ENCODE measurements at regions not wholly inside any gene's neighbourhood (a gene's known extent, or its start where the extent isn't known, plus 50 kb on each side); places are given as distances from the start of the nearest gene placed in this dataset.

GRCh38 chr3:167184511-167184910 lies 195.6 kb downstream of the ZBBX start:
- TF ChIP-seq POLR2A (IDR thresholded peaks at IDR 0.05) (no peak), CTCF (IDR thresholded peaks at IDR 0.05 in 4 of 5, conservative IDR thresholded peaks at IDR 0.05 in 1 of 5) (no peak)

Data from gastrocnemius medialis (tissue), 4 donors.